ENCODE measurements at regions not wholly inside any gene's neighbourhood (a gene's known extent, or its start where the extent isn't known, plus 50 kb on each side); places are given as distances from the start of the nearest gene placed in this dataset.

- no peak for DNase-seq (ENCODE audit: low read depth)
These were observed 133.4 kb downstream of the JCAD start for GRCh38 chr10:29925771-29926692.

DNA sequence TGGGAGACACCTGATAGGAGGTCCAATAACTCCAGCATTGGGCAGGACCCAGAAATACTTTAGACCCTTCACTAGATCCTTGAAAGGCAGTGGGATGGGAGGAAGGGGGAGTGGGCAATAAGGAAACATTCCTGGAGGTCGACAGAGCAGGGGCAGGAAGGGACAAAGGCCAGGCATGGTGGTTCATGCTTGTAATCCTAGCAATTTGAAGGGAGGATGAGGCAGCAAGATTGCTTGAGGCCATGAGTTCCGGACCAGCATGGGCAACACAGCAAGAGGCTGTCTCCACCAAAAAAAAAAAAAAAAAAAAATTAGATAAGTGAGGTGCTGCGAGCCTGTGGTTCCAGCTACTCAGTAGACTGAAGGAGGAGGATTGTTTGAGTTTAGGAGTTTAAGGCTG lies 134.9 kb downstream of the JCAD start:
- no peak for DNase-seq (ENCODE audit: low read depth)

DNA sequence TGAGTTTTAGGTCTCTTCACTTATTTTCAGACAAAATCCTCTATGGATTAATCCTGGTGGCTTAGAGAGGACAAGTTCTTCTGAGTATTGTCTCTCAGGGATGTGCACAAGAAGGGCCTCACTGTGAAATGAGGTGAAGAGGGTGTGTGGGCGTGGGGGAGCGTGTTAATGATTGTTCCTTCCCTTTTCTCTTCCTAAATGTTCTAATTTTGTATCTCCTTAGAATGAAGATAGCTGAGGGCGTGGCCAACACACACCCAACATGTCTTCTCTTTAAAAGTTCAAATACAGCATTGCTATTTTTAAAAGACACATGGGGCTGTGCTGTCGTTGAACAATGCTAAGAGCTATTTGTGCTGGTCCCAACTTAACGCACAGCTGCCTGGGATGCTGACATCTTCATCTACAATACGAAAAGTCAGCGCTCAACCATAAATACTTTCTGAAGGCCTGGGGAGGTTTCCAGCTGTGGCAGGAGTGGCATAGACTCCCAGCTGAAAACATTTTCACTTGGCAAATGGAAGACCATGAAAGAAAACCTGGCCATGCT lies 135.9 kb downstream of the JCAD start:
- DNase-seq (ENCODE audit: low read depth) = no peak

DNA sequence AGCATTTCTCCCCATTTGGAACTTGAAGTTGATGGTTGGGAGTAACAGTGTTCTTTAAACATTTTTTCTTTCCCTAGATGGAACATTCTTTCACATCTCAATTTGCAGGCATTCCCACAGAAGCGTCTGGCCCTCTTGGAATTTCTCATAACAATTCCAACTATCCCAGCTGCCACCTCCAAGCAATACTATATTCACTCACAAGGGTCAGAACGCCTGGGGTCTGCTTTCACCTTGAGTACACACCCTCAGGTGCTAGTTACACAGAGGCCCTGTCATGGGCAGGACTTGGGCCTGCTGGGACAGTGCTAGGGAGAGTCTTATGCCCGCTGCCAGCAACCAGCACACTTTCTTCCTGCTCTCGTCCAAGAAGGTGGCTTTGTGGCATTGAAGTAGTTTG lies 136.5 kb downstream of the JCAD start:
- DNase-seq (ENCODE audit: low read depth) = no peak

GRCh38 chr10:29922226-29922625 lies 137.2 kb downstream of the JCAD start:
- no peak for DNase-seq (ENCODE audit: low read depth)

DNA sequence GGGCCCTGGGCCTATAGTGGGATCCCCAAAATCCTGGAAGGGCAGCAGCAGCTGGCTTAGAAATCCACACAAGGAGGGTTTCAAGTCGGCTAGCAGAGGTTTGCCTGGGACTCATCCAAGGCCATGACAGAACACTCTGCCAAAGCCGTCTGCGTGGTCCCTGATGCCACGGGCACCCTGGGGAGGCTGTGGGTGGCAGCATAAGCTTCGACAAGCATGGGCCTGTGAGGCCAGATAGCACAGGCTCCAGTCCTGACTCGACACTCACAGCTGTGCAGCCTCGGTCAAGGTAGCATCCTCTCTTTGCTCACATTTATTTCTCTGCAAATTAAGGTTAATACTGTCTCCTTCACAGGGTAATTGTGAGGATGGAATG lies 138.3 kb downstream of the JCAD start:
- DNase-seq (ENCODE audit: low read depth) = no peak

DNA sequence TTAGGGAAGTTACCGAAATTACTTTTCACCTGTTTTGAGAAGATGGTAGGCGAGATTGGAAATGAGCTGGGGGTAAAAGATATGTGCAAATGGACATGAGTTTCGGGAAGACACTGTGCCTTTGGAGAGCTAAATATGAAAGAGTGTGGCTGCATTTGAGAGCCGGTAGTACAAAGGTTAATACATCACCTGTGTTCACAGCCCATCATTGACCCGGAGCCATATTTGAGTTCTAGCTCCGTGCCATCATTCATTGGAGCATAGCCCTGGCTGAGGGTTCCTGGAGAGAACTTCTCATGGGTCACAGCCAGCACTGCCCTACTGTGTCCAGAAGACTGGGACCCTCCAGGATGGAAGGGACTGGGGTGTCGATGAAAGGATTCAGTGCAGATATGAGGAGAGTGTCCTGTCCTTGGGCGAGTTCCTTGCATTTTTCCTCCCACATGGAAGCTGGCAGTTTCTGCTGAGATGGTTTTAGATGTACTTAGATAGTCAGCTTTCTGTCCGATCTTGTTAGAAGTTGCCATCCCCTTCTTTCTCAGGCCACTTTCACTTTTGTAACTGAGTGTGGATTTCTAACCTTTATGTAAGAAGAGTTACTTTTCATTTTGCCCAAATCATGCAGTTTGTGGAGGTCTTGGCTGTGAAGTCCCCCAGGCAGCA lies 138.8 kb downstream of the JCAD start:
- DNase-seq (ENCODE audit: low read depth) = no peak

GRCh38 chr10:29918623-29919400 lies 140.6 kb downstream of the JCAD start:
- no peak for DNase-seq (ENCODE audit: low read depth)

- no peak for DNase-seq (ENCODE audit: low read depth)
These were observed 142.1 kb downstream of the JCAD start for GRCh38 chr10:29917311-29917710.

DNA sequence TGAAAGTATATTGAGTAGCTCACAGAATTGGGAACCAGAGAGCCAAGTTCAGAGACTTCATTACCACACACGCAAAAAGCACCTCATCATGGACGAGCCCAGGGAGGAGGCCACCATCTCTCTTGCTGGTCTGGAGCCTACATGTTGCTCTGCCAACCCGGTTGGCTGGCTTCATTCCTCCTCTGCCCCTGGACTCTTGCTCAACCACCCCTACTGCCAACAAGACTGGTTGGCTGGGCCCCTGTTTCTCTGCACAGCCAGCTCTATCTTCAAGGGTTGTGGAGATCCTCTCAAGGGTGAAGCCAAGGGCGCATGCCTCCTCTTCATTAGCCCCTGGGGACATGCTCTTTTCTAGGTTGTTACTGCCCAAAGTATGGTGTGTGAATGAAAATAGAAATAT lies 142.7 kb downstream of the JCAD start:
- DNase-seq (ENCODE audit: low read depth) = no peak

DNA sequence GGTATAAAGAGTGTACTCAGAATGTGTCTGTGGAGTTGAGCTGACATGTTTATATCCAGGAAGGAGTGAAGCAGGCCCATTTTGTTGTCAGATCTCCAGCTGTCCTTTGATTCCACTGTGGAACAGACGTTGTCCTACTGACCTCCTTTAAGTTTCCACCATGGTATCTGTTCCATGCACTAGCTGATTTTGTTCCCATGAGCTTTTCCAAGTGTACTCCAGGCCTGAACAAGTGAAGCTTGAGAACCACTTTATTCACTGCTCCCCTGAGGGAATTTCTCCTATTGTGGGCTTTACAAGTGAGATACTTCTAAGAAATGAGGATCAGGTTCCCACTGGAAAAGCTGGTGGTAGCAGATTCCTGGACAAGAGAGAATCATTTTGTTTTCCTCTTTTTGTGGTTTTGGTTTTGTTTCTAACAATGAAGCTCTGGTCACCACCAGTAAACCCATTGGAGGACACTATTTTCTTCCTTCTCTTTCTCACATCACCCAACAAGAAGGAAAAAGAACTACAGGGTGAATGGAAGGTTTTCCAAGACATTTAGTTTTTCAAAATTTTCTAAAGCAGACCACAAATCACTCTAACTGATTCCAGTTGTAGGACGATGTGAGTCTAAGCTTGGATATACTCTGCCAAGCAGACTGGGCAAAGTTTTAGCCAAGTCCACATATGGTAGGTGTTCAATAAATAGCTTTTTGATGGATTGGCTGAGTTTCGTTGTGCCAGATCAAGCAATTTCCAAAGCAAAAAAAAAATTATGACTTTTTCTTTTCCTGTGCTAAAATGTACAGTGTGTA lies 144.2 kb downstream of the JCAD start:
- no peak for DNase-seq (ENCODE audit: low read depth)

DNA sequence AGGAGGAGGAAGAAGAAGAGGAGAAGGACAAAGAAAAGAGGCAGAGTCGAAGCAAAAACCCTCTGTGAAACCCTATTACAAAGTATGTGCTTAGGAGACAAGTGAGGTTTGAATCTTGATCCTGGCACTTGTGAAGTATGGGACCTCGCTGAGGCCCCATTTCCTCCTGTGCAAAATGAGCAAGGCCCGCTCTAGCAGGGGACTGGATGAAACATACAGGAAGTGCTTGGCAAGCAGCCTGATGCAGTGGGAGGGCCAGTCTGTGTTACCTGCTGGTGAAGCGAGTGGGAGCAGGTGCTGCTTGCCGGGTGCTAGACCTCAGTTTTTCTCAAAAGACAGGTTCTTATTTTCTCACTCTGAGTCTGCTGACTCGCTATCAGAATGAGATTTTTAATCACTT lies 150.4 kb downstream of the JCAD start:
- no peak for DNase-seq (ENCODE audit: low read depth)

- DNase-seq (ENCODE audit: low read depth) = no peak
These were observed 158.5 kb downstream of the JCAD start for GRCh38 chr10:29900865-29901264.

GRCh38 chr10:29897999-29898716 lies 161.2 kb downstream of the JCAD start:
- DNase-seq (ENCODE audit: low read depth) = no peak

DNA sequence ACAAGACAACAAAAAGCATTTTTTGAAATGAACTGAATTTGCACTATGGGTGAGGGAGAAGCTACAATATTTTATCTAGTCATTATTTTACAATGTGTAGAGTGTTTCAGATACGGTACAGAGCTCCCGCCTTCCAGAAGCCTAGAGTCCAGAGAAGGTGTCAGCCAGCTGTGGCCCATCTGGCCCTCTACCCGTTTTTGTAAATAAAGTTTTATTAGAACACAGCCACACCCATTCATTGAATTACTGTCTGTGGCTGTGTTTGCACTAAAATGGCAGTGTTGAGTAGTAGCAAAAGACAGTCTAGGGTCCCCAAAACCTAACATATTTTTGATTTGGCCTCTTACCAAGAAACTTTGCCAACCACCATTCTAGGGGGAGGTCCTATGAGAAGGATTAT lies 162.0 kb downstream of the JCAD start:
- no peak for DNase-seq (ENCODE audit: low read depth)

- DNase-seq (ENCODE audit: low read depth) = no peak
These were observed 163.3 kb downstream of the JCAD start for GRCh38 chr10:29896053-29896452.

GRCh38 chr10:29895456-29895855 lies 163.9 kb downstream of the JCAD start:
- DNase-seq (ENCODE audit: low read depth) = no peak

GRCh38 chr10:29888321-29888720 lies 171.1 kb downstream of the JCAD start:
- DNase-seq (ENCODE audit: low read depth) = no peak

DNA sequence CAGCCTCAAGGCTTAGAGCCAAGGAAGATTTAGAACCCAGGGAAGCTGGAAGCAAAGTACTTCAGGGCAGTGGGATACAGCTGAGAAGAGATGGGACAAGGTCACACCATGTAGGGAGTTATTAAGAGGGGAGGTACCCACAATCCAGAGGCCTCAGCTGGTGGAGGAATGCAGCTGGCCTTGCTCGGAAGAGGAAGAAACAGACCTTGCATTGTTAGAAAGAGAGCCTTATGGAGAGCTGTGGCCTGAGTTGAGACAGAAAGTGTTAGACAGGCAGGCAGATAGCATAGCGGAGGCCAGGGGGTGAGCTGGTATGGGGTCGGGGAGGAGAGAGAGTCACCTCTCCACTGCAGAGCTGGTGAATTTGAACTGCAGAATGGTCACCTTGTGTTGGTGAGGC lies 173.1 kb downstream of the JCAD start:
- DNase-seq (ENCODE audit: low read depth) = no peak

DNA sequence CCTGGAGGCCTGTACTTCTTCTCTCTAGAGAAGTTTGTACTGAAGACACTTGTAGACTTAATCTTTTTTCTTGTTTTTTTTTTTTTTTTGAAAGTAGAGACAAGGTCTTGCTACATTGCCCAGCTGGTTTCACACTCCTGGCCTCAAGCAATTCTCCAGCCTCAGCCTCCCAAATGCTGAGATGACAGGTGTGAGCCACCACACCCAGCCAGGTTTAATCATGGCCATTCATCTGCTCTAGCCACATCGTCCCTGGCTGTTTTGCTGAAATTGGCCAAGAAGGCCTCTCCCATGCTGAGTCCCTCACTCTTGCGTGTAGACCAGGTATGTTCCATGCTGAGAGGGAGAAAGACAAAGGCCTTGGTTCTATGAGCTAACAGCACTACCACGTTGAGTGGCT lies 176.2 kb downstream of the JCAD start:
- DNase-seq (ENCODE audit: low read depth) = no peak

DNA sequence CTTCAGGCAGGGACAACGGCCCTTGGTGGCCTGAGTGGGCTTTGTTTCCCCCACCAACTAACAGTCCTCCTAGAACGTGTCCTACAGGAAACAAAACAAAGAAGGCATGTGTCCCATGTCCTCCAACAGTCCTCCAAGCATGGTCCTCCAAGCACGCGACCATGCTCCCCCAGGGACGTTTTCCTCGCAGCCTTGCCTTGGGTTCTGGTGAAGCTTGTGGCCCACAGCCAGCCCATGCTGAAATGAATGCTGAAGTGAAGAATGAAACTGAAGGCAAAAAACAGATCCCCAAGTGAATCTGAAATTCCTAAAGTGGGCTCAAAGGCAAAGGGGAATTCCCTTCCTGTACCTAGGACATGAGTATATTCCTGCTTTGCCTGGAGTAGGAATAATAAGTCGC lies 176.6 kb downstream of the JCAD start:
- DNase-seq (ENCODE audit: low read depth) = no peak
